Astrocyte (in vitro differentiated cells and primary cell): ENCODE measurements at regions not wholly inside any gene's neighbourhood (a gene's known extent, or its start where the extent isn't known, plus 50 kb on each side); places are given as distances from the start of the nearest gene placed in this dataset.

Source experiments
- DNase-seq: peaks from one replicate; pipeline ENCODE4 v3.0.0-alpha.2; 2010; ENCODE audit warnings: low read depth
- FAIRE-seq: peaks from 2 replicates; lab custom pipeline; 2011; peaks lifted over from hg19 to GRCh38; lab: Jason Lieb, UNC
- H2AFZ ChIP-seq: 2 replicates; pipeline ENCODE4 v1.6.0; 2012; ENCODE audit warnings: low read depth, low read length, inconsistent platforms
- H3K27ac ChIP-seq: 2 replicates; pipeline ENCODE4 v1.5.1; 2011; ENCODE audit warnings: low read depth, low read length, inconsistent platforms
- H3K27me3 ChIP-seq: 2 replicates; pipeline ENCODE4 v1.6.0; 2011; ENCODE audit warnings: low read length, inconsistent platforms; ENCODE audit not compliant: insufficient read depth
- H3K36me3 ChIP-seq: 2 replicates; pipeline ENCODE4 v1.5.1; 2011; ENCODE audit warnings: low read length, inconsistent platforms; ENCODE audit not compliant: insufficient read depth
- H3K4me1 ChIP-seq: 2 replicates; pipeline ENCODE4 v1.5.1; 2011; ENCODE audit warnings: low read length, inconsistent platforms; ENCODE audit not compliant: insufficient read depth
- H3K4me2 ChIP-seq: 2 replicates; pipeline ENCODE4 v1.6.0; 2012; ENCODE audit warnings: low read length, inconsistent platforms
- H3K4me3 ChIP-seq: 2 replicates; pipeline ENCODE4 v1.5.1; 2011; ENCODE audit warnings: low read depth, mild to moderate bottlenecking, low read length, inconsistent platforms; ENCODE audit not compliant: insufficient read depth
- H3K79me2 ChIP-seq: 2 replicates; pipeline ENCODE4 v1.6.0; 2012; ENCODE audit warnings: mild to moderate bottlenecking, low read length, inconsistent platforms; ENCODE audit not compliant: insufficient read depth
- H3K9ac ChIP-seq: 2 replicates; pipeline ENCODE4 v1.6.0; 2012; ENCODE audit warnings: mild to moderate bottlenecking, low read length, inconsistent platforms
- H3K9me3 ChIP-seq: 2 replicates; pipeline ENCODE4 v1.5.1; 2012; ENCODE audit warnings: low read depth, mild to moderate bottlenecking, low read length, inconsistent platforms; ENCODE audit not compliant: insufficient read depth
- H4K20me1 ChIP-seq: 2 replicates; pipeline ENCODE4 v1.6.0; 2012; ENCODE audit warnings: low read length, inconsistent platforms; ENCODE audit not compliant: insufficient read depth
- H3K27ac Mint-ChIP-seq: one replicate; pipeline ENCODE4 v1.8.0; 2021; ENCODE audit warnings: mild to moderate bottlenecking, mixed read lengths; ENCODE audit not compliant: unreplicated experiment
- H3K27me3 Mint-ChIP-seq: one replicate; pipeline ENCODE4 v1.8.0; 2021; ENCODE audit warnings: low read depth, mixed read lengths; ENCODE audit not compliant: unreplicated experiment
- H3K36me3 Mint-ChIP-seq: one replicate; pipeline ENCODE4 v1.8.0; 2021; ENCODE audit warnings: low read depth, mixed read lengths; ENCODE audit not compliant: unreplicated experiment
- H3K4me1 Mint-ChIP-seq: one replicate; pipeline ENCODE4 v1.8.0; 2021; ENCODE audit warnings: low read depth, mixed read lengths; ENCODE audit not compliant: unreplicated experiment
- H3K4me3 Mint-ChIP-seq: one replicate; pipeline ENCODE4 v1.8.0; 2021; ENCODE audit warnings: mild to moderate bottlenecking, moderate library complexity, mixed read lengths; ENCODE audit not compliant: unreplicated experiment
- H3K9me3 Mint-ChIP-seq: one replicate; pipeline ENCODE4 v1.8.0; 2021; ENCODE audit warnings: mild to moderate bottlenecking, mixed read lengths; ENCODE audit not compliant: unreplicated experiment
- CTCF ChIP-seq: IDR thresholded peaks from 2 replicates; pipeline ENCODE4 v1.5.1; 2011; ENCODE audit warnings: low read depth, mild to moderate bottlenecking, inconsistent platforms, low read length, moderate library complexity; ENCODE audit not compliant: insufficient read depth
- EZH2 ChIP-seq: IDR thresholded peaks from 2 replicates; pipeline ENCODE4 v1.6.1; 2012; ENCODE audit warnings: mild to moderate bottlenecking, low read length, inconsistent platforms; ENCODE audit not compliant: insufficient read depth

DNA sequence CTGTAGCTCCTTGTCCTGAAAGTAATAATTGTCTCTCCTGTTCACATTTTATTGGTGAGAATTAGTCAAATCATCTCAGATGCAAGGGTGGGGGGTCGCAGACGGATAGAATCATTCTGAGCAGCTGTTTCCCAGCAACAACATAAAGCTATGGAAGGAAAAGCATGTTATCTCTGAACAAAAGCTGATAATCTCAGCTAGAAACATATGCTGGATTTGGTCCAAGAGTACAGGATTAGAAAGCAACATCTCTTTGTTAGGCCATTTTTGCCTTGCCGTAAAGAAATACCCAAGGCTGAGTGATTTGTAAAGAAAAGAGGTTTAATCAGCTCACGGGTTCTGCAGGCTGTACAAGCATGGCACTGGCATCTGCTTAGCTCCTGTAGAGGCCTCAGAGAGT, 472.8 kb upstream of the BOD1L1 start:
- no peak overlapping the region for H3K9ac ChIP-seq
- H3K27me3 ChIP-seq: no peaks in the 10 kb centered on the region
- peaks cover 6% of the 10 kb centered on the region for H3K4me1 Mint-ChIP-seq
- no peaks in the 10 kb centered on the region for H3K36me3 Mint-ChIP-seq
- FAIRE-seq: no peak
- no peak overlapping the region for H3K4me2 ChIP-seq
- no peaks in the 10 kb centered on the region for H3K36me3 ChIP-seq
- peaks cover 13% of the 10 kb centered on the region for H3K27me3 Mint-ChIP-seq
- H3K9me3 ChIP-seq: no peaks in the 10 kb centered on the region
- H3K4me3 Mint-ChIP-seq: no peak overlapping the region
- H3K9me3 Mint-ChIP-seq: peaks cover under 1% of the 10 kb centered on the region
- peaks cover 4% of the 10 kb centered on the region for H3K4me1 ChIP-seq
- H2AFZ ChIP-seq: no peak overlapping the region
- no peaks in the 10 kb centered on the region for H4K20me1 ChIP-seq
- no peak overlapping the region for H3K4me3 ChIP-seq
- no peak for TF ChIP-seq CTCF
- no peak for TF ChIP-seq EZH2
- no peak overlapping the region for H3K27ac Mint-ChIP-seq
- no peak overlapping the region for H3K27ac ChIP-seq
- no peak for DNase-seq
- no peaks in the 10 kb centered on the region for H3K79me2 ChIP-seq

- H3K9me3 ChIP-seq: no peaks in the 10 kb centered on the region
- Mint-ChIP-seq H3K9me3 (peaks cover 7% of the 10 kb centered on the region), H3K36me3 (no peaks in the 10 kb centered on the region), H3K4me1 (peaks cover 5% of the 10 kb centered on the region), H3K27ac (no peak overlapping the region), H3K27me3 (no peaks in the 10 kb centered on the region), H3K4me3 (no peak overlapping the region)
- peak; percentile 63 for DNase-seq
- H2AFZ ChIP-seq: no peak overlapping the region
- H4K20me1 ChIP-seq: no peaks in the 10 kb centered on the region
- no peaks in the 10 kb centered on the region for H3K36me3 ChIP-seq
- no peak overlapping the region for H3K4me3 ChIP-seq
- no peak overlapping the region for H3K4me2 ChIP-seq
- peaks cover 4% of the 10 kb centered on the region for H3K4me1 ChIP-seq
- no peak overlapping the region for H3K27ac ChIP-seq
- H3K9ac ChIP-seq: no peak overlapping the region
- no peak for TF ChIP-seq CTCF
- no peaks in the 10 kb centered on the region for H3K79me2 ChIP-seq
- H3K27me3 ChIP-seq: no peaks in the 10 kb centered on the region
- no peak for FAIRE-seq
Measured at GRCh38 chr4:14110407-14110806, 482.9 kb upstream of the BOD1L1 start.

- peak overlapping the region; percentile 79 for H3K4me2 ChIP-seq
- Mint-ChIP-seq H3K27ac (no peak overlapping the region), H3K36me3 (no peaks in the 10 kb centered on the region), H3K9me3 (peaks cover 2% of the 10 kb centered on the region), H3K27me3 (no peaks in the 10 kb centered on the region), H3K4me1 (peaks cover 5% of the 10 kb centered on the region), H3K4me3 (no peak overlapping the region)
- H3K4me1 ChIP-seq: peaks cover 4% of the 10 kb centered on the region
- H3K36me3 ChIP-seq: no peaks in the 10 kb centered on the region
- H3K79me2 ChIP-seq: no peaks in the 10 kb centered on the region
- peak overlapping the region; percentile 54 for H3K9ac ChIP-seq
- TF ChIP-seq CTCF: no peak
- TF ChIP-seq EZH2: no peak
- H3K27me3 ChIP-seq: no peaks in the 10 kb centered on the region
- DNase-seq: peak; percentile 56
- H3K27ac ChIP-seq: no peak overlapping the region
- peak overlapping the region; percentile 49 for H2AFZ ChIP-seq
- H3K9me3 ChIP-seq: no peaks in the 10 kb centered on the region
- no peaks in the 10 kb centered on the region for H4K20me1 ChIP-seq
- H3K4me3 ChIP-seq: peak overlapping the region; percentile 32
- peak; percentile 89 for FAIRE-seq
Measured at GRCh38 chr4:14111730-14112181, 484.2 kb upstream of the BOD1L1 start.
